ENCODE measurements at regions not wholly inside any gene's neighbourhood (a gene's known extent, or its start where the extent isn't known, plus 50 kb on each side); places are given as distances from the start of the nearest gene placed in this dataset.

GRCh38 chr6:138664745-138665144 is 108.8 kb upstream of the CCDC28A start:
- no peaks in the 10 kb centered on the region for H3K4me1 ChIP-seq (ENCODE audit: control insufficient read depth, extremely low read depth, insufficient read depth, low read length)
- no TSS peak for BruUV-seq (replicated peaks)
- dilution Hi-C loops (cut with MboI; ENCODE audit: extremely low pct_ligation_motif_present, low sequenced_read_pairs) (no loop called here), intact Hi-C loops (cut with micrococcal nuclease) (no loop called here)
- H3K27ac ChIP-seq (ENCODE audit: insufficient read depth, low read depth, low read length) = no peak overlapping the region
- peaks cover 78% of the 10 kb centered on the region for H3K79me2 ChIP-seq (ENCODE audit: control insufficient read depth, insufficient read depth, low read length)
- DNase-seq (ENCODE audit: low read depth, low spot score) (no peak), FAIRE-seq (no peak)
- H3K9ac ChIP-seq (replicated peaks; ENCODE audit: extremely low read depth, insufficient read depth, low read length) = no peak overlapping the region
- POLR2A ChIA-PET = no interaction called here
- no peak overlapping the region for H3K4me2 ChIP-seq (ENCODE audit: insufficient read depth, low read length)
- H3K9me3 ChIP-seq (replicated peaks; ENCODE audit: control insufficient read depth, insufficient read depth, low read length) = no peaks in the 10 kb centered on the region
- no peak overlapping the region for H2AFZ ChIP-seq (ENCODE audit: low read depth, low read length)
- peaks cover 6% of the 10 kb centered on the region for H4K20me1 ChIP-seq (replicated peaks; ENCODE audit: control insufficient read depth, extremely low read depth, insufficient read depth, low read length)
- CTCF ChIA-PET = interaction anchor here (0.8 to 1.5 kb wide), 6 partner anchors 9 to 71 kb away, joined by 3 to 14 read pairs (median 4); no protein-coding TSS in a partner anchor
- H3K36me3 ChIP-seq (ENCODE audit: control insufficient read depth in 2 of 2, extremely low read depth in 1 of 2, insufficient read depth in 2 of 2, low read length in 2 of 2) = no peaks in the 10 kb centered on the region
- H3K4me3 ChIP-seq (replicated peaks in 1 of 3; ENCODE audit: insufficient read depth in 1 of 3, low read depth in 1 of 3, low read length in 3 of 3) = no peak overlapping the region
- H3K27me3 ChIP-seq (ENCODE audit: control insufficient read depth in 2 of 2, insufficient read depth in 2 of 2, low read length in 2 of 2) = no peaks in the 10 kb centered on the region
- no peak for TF ChIP-seq MYC (IDR thresholded peaks at IDR 0.05; ENCODE audit: low read depth, low read length)
- TF ChIP-seq JUN (IDR thresholded peaks at IDR 0.05; ENCODE audit: borderline replicate concordance, insufficient read depth, insufficient read length, low read depth) = no peak
- TF ChIP-seq POLR2AphosphoS5 (IDR thresholded peaks at IDR 0.05; ENCODE audit: insufficient read depth, low read depth, low read length) = no peak
- no peak for TF ChIP-seq EZH2 (IDR thresholded peaks at IDR 0.05; ENCODE audit: borderline replicate concordance, low read depth, low read length, severe bottlenecking)
- TF ChIP-seq MAX (IDR thresholded peaks at IDR 0.05; ENCODE audit: insufficient read depth, insufficient read length) = no peak
- no peak for TF ChIP-seq POLR2A (IDR thresholded peaks at IDR 0.05; ENCODE audit: low read depth, low read length)
- TF ChIP-seq CTCF (IDR thresholded peaks at IDR 0.05; ENCODE audit: extremely low read depth in 1 of 2, insufficient read depth in 1 of 2, low read depth in 1 of 2, low read length in 2 of 2) = no peak
- TF ChIP-seq FOS (IDR thresholded peaks at IDR 0.05; ENCODE audit: borderline replicate concordance, insufficient read depth, low read length) = no peak
- no peak for TF ChIP-seq GATA2 (IDR thresholded peaks at IDR 0.05; ENCODE audit: insufficient read depth, insufficient read length, low read depth, low read length)
- H3K9me1 ChIP-seq (replicated peaks; ENCODE audit: control insufficient read depth, extremely low read depth, insufficient read depth, low read length) = no peaks in the 10 kb centered on the region

Data from endothelial cell of umbilical vein (primary cell).